PC-9 (cell line): ENCODE measurements at regions not wholly inside any gene's neighbourhood (a gene's known extent, or its start where the extent isn't known, plus 50 kb on each side); places are given as distances from the start of the nearest gene placed in this dataset.

Source experiments
- BruUV-seq: library from RNA; stranded (reverse); fragments of 400-500 nt; replicated peaks from 2 replicates; lab custom pipeline; 2021; lab: Mats Ljungman, UMichigan
- CTCF ChIA-PET: fragments of 300-600 bp; sonication (Branson Sonifier 250); formaldehyde crosslinking; loops from one replicate; lab custom pipeline; 2022; ENCODE audit warnings: antibody characterized with exemption; lab: Charles Lee
- POLR2A ChIA-PET: fragments of 300-600 bp; sonication (Branson Sonifier 250); formaldehyde crosslinking; loops from one replicate; lab custom pipeline; 2022; ENCODE audit warnings: antibody characterized with exemption; ENCODE audit not compliant: unreplicated experiment; lab: Charles Lee
- DNase-seq, 2 experiments: peaks; one replicate each; pipeline versions ENCODE4 v3.0.0 to v3.0.0-alpha.2; 2015 to 2022; ENCODE audit warnings: mixed read lengths in 1 of 2
- H2AFZ ChIP-seq: fragments of 200-600 bp; sonication (generic); 2 replicates; pipeline ENCODE4 v1.8.1; 2017; ENCODE audit warnings: antibody characterized with exemption
- H3F3A ChIP-seq: fragments of 200-600 bp; sonication (generic); 2 replicates; pipeline ENCODE4 v1.8.1; 2017; ENCODE audit warnings: antibody characterized with exemption, mild to moderate bottlenecking, low read depth; ENCODE audit not compliant: insufficient read depth
- H3K27ac ChIP-seq: fragments of 200-600 bp; sonication (generic); 2 replicates; pipeline ENCODE4 v1.6.1; 2016; ENCODE audit warnings: mixed run types
- H3K27me3 ChIP-seq: fragments of 200-600 bp; sonication (generic); 2 replicates; pipeline ENCODE4 v1.6.1; 2016; ENCODE audit warnings: low read depth, mixed run types; ENCODE audit not compliant: insufficient read depth
- H3K36me3 ChIP-seq: fragments of 200-600 bp; sonication (generic); 2 replicates; pipeline ENCODE4 v1.6.1; 2016; ENCODE audit warnings: low read depth, mixed run types
- H3K4me1 ChIP-seq: fragments of 200-600 bp; sonication (generic); replicated peaks from 2 replicates; pipeline ENCODE4 v1.6.1; 2016; ENCODE audit warnings: mixed run types; ENCODE audit not compliant: insufficient read depth
- H3K4me2 ChIP-seq: fragments of 200-600 bp; sonication (generic); 2 replicates; pipeline ENCODE4 v1.6.1; 2017; ENCODE audit warnings: mixed run types
- H3K4me3 ChIP-seq: fragments of 200-600 bp; sonication (generic); 2 replicates; pipeline ENCODE4 v1.6.1; 2016; ENCODE audit warnings: mixed run types
- H3K79me2 ChIP-seq: fragments of 200-600 bp; sonication (generic); 2 replicates; pipeline ENCODE4 v1.6.1; 2017; ENCODE audit warnings: low read depth, mixed run types
- H3K9me2 ChIP-seq: fragments of 200-600 bp; sonication (generic); 2 replicates; pipeline ENCODE4 v1.8.1; 2017; ENCODE audit warnings: mild to moderate bottlenecking; ENCODE audit not compliant: insufficient read depth
- H3K9me3 ChIP-seq: fragments of 200-600 bp; sonication (generic); 2 replicates; pipeline ENCODE4 v1.8.1; 2016; ENCODE audit warnings: low read depth; ENCODE audit not compliant: insufficient read depth
- H4K20me1 ChIP-seq: fragments of 200-600 bp; sonication (generic); 2 replicates; pipeline ENCODE4 v1.8.1; 2017; ENCODE audit not compliant: insufficient read depth
- CTCF ChIP-seq: fragments of 200-600 bp; sonication (generic); conservative IDR thresholded peaks from 2 replicates; pipeline ENCODE4 v1.6.1; 2017; ENCODE audit warnings: mixed run types, antibody characterized with exemption, mild to moderate bottlenecking, moderate library complexity
- EZH2 ChIP-seq: fragments of 200-600 bp; sonication (generic); IDR thresholded peaks from 2 replicates; pipeline ENCODE4 v1.8.0; 2017; ENCODE audit warnings: antibody characterized with exemption, low read depth
- intact Hi-C: fragments of 100-400 bp; cut with micrococcal nuclease; formaldehyde crosslinking; loops from one replicate; pipeline ENCODE4 v1.10.0; 2022; ENCODE audit not compliant: unreplicated experiment

- H3K27me3 ChIP-seq: no peaks in the 10 kb centered on the region
- H2AFZ ChIP-seq: no peak overlapping the region
- H3K27ac ChIP-seq: no peak overlapping the region
- H3K4me2 ChIP-seq: no peak overlapping the region
- TF ChIP-seq CTCF (no peak), EZH2 (no peak)
- intact Hi-C loops: no loop called here
- H3K4me3 ChIP-seq: no peak overlapping the region
- no peaks in the 10 kb centered on the region for H4K20me1 ChIP-seq
- H3K36me3 ChIP-seq: no peaks in the 10 kb centered on the region
- CTCF ChIA-PET: no interaction called here
- H3K9me2 ChIP-seq: no peaks in the 10 kb centered on the region; the same call in 1 of the 2 replicates
- DNase-seq: no peak
- POLR2A ChIA-PET: no interaction called here
- H3K9me3 ChIP-seq: no peaks in the 10 kb centered on the region
- BruUV-seq: no TSS peak
- H3K79me2 ChIP-seq: no peaks in the 10 kb centered on the region
- H3F3A ChIP-seq: no peaks in the 10 kb centered on the region
- H3K4me1 ChIP-seq: no peaks in the 10 kb centered on the region
Observed at GRCh38 chr9:79170643-79171042, 401.1 kb upstream of the TLE4 start.

- no peak overlapping the region for H3K4me3 ChIP-seq
- ChIA-PET CTCF (no interaction called here), POLR2A (no interaction called here)
- H3K9me2 ChIP-seq: no peaks in the 10 kb centered on the region; the same call in 1 of the 2 replicates
- no peaks in the 10 kb centered on the region for H3K79me2 ChIP-seq
- H3K27me3 ChIP-seq: no peaks in the 10 kb centered on the region
- TF ChIP-seq EZH2: no peak
- TF ChIP-seq CTCF: no peak
- no peak overlapping the region for H3K27ac ChIP-seq
- no peak overlapping the region for H3K4me2 ChIP-seq
- H3F3A ChIP-seq: no peaks in the 10 kb centered on the region
- no peaks in the 10 kb centered on the region for H3K36me3 ChIP-seq
- BruUV-seq: no TSS peak
- H4K20me1 ChIP-seq: no peaks in the 10 kb centered on the region
- intact Hi-C loops: no loop called here
- DNase-seq: no peak
- no peak overlapping the region for H2AFZ ChIP-seq
- H3K9me3 ChIP-seq: no peaks in the 10 kb centered on the region
- H3K4me1 ChIP-seq: no peaks in the 10 kb centered on the region
Observed at GRCh38 chr9:79173932-79174331, 397.8 kb upstream of the TLE4 start.

- H3K27ac ChIP-seq: no peak overlapping the region
- ChIA-PET CTCF (interaction anchor here (0.7 kb wide), 1 partner anchor 726 kb away, joined by 3 read pairs; no protein-coding TSS in a partner anchor), POLR2A (no interaction called here)
- BruUV-seq: no TSS peak
- intact Hi-C loops: no loop called here
- no peaks in the 10 kb centered on the region; the same call in 1 of the 2 replicates for H3K9me2 ChIP-seq
- no peak overlapping the region for H3K4me3 ChIP-seq
- H3K4me2 ChIP-seq: no peak overlapping the region
- no peaks in the 10 kb centered on the region for H3K36me3 ChIP-seq
- H4K20me1 ChIP-seq: no peaks in the 10 kb centered on the region
- H3K27me3 ChIP-seq: no peaks in the 10 kb centered on the region
- no peak overlapping the region for H2AFZ ChIP-seq
- TF ChIP-seq CTCF (no peak), EZH2 (no peak)
- DNase-seq: no peak
- no peaks in the 10 kb centered on the region for H3K79me2 ChIP-seq
- H3K9me3 ChIP-seq: no peaks in the 10 kb centered on the region
- no peaks in the 10 kb centered on the region for H3F3A ChIP-seq
- no peaks in the 10 kb centered on the region for H3K4me1 ChIP-seq
Observed at GRCh38 chr9:79176014-79176697, 395.6 kb upstream of the TLE4 start.
